Keratinocyte (primary cell): ENCODE measurements at regions not wholly inside any gene's neighbourhood (a gene's known extent, or its start where the extent isn't known, plus 50 kb on each side); places are given as distances from the start of the nearest gene placed in this dataset.

Experiments used
- DNase-seq: peaks from one replicate; pipeline ENCODE4 v3.0.0-alpha.2; 2011; ENCODE audit warnings: low read depth, missing footprints, low spot score
- FAIRE-seq: peaks from 2 replicates; lab custom pipeline; 2011; peaks lifted over from hg19 to GRCh38; lab: Jason Lieb, UNC
- H2AFZ ChIP-seq: 2 replicates; pipeline ENCODE4 v1.6.0; 2012; ENCODE audit warnings: low read length, control low read depth, inconsistent platforms; ENCODE audit not compliant: control insufficient read depth
- H3K27ac ChIP-seq: 2 replicates; pipeline ENCODE4 v1.5.1; 2011; ENCODE audit warnings: low read length; ENCODE audit not compliant: control insufficient read depth, insufficient read depth
- H3K27me3 ChIP-seq: 3 replicates; pipeline ENCODE4 v1.6.0; 2011; ENCODE audit warnings: low read length; ENCODE audit not compliant: control insufficient read depth, insufficient read depth; ENCODE audit errors: extremely low read depth
- H3K36me3 ChIP-seq, 2 experiments: 2 replicates in 1 of 2; 3 replicates in 1 of 2; pipeline ENCODE4 v1.5.1; 2011; ENCODE audit warnings: low read length in 2 of 2, mild to moderate bottlenecking in 1 of 2; ENCODE audit not compliant: control insufficient read depth in 2 of 2, insufficient read depth in 2 of 2; ENCODE audit errors: extremely low read depth in 1 of 2
- H3K4me1 ChIP-seq: 3 replicates; pipeline ENCODE4 v1.5.1; 2011; ENCODE audit warnings: low read length; ENCODE audit not compliant: control insufficient read depth, insufficient read depth; ENCODE audit errors: extremely low read depth
- H3K4me2 ChIP-seq: 3 replicates; pipeline ENCODE4 v1.6.0; 2011; ENCODE audit warnings: low read depth, low read length; ENCODE audit not compliant: control insufficient read depth, insufficient read depth; ENCODE audit errors: extremely low read depth
- H3K4me3 ChIP-seq, 3 experiments: fragments of 200-600 bp in 1 of 3; sonication (generic) in 1 of 3; 2 replicates in 2 of 3; 3 replicates in 1 of 3; pipeline ENCODE4 v1.5.1; 2011 to 2016; ENCODE audit warnings: low read length in 3 of 3, mild to moderate bottlenecking in 3 of 3, control low read depth in 2 of 3, inconsistent platforms in 1 of 3, low read depth in 1 of 3, mixed read lengths in 1 of 3, mixed run types in 1 of 3, moderate library complexity in 1 of 3; ENCODE audit not compliant: control insufficient read depth in 2 of 3, insufficient read depth in 2 of 3; ENCODE audit errors: extremely low read depth in 1 of 3
- H3K79me2 ChIP-seq: 2 replicates; pipeline ENCODE4 v1.6.0; 2012; ENCODE audit warnings: low read length; ENCODE audit not compliant: control insufficient read depth, insufficient read depth
- H3K9ac ChIP-seq: 3 replicates; pipeline ENCODE4 v1.6.0; 2011; ENCODE audit warnings: low read length; ENCODE audit not compliant: control insufficient read depth, insufficient read depth; ENCODE audit errors: extremely low read depth
- H3K9me1 ChIP-seq: 3 replicates; pipeline ENCODE4 v1.6.0; 2011; ENCODE audit warnings: low read length; ENCODE audit not compliant: control insufficient read depth, insufficient read depth; ENCODE audit errors: extremely low read depth
- H3K9me3 ChIP-seq: 2 replicates; pipeline ENCODE4 v1.5.1; 2012; ENCODE audit warnings: low read depth, low read length; ENCODE audit not compliant: control insufficient read depth
- H4K20me1 ChIP-seq: 3 replicates; pipeline ENCODE4 v1.6.0; 2011; ENCODE audit warnings: low read length; ENCODE audit not compliant: control insufficient read depth, insufficient read depth; ENCODE audit errors: extremely low read depth
- CTCF ChIP-seq, 3 experiments: IDR thresholded peaks in 1 of 3; conservative IDR thresholded peaks in 1 of 3; optimal IDR thresholded peaks in 1 of 3; 2 replicates in 2 of 3; 3 replicates in 1 of 3; pipeline versions ENCODE3 to v1.5.1; 2011; ENCODE audit warnings: low read length in 3 of 3, mild to moderate bottlenecking in 3 of 3, moderate library complexity in 2 of 3, control low read depth in 1 of 3, inconsistent platforms in 1 of 3; ENCODE audit not compliant: insufficient read depth in 2 of 3; ENCODE audit errors: extremely low read depth in 1 of 3
- EZH2 ChIP-seq: IDR thresholded peaks from one replicate; pipeline ENCODE4 v1.6.1; 2012; ENCODE audit warnings: inconsistent platforms, mild to moderate bottlenecking, low read length, moderate library complexity
- dilution Hi-C: fragments of 300-500 bp; cut with MboI; formaldehyde crosslinking; loops from one replicate; pipeline ENCODE4 v1.7.0; 2020; ENCODE audit warnings: low sequenced_read_pairs; ENCODE audit not compliant: extremely low pct_ligation_motif_present

GRCh38 chr4:178202422-178202821 lies 760.2 kb upstream of the AGA start:
- H3K4me1 ChIP-seq, result no peaks in the 10 kb centered on the region
- no peaks in the 10 kb centered on the region for H4K20me1 ChIP-seq
- no peak overlapping the region for H3K9ac ChIP-seq
- no peaks in the 10 kb centered on the region for H3K27me3 ChIP-seq
- no peak overlapping the region for H3K4me3 ChIP-seq
- H3K79me2 ChIP-seq, result no peaks in the 10 kb centered on the region
- TF ChIP-seq EZH2 (no peak), CTCF (optimal IDR thresholded peaks at IDR 0.05 in 1 of 3, IDR thresholded peaks at IDR 0.05 in 1 of 3, conservative IDR thresholded peaks at IDR 0.05 in 1 of 3; ENCODE audit: extremely low read depth in 1 of 3, insufficient read depth in 2 of 3, low read length in 3 of 3) (no peak)
- DNase-seq (no peak), FAIRE-seq (no peak)
- H3K9me3 ChIP-seq, result no peaks in the 10 kb centered on the region
- H3K27ac ChIP-seq, result no peak overlapping the region
- no peak overlapping the region for H3K4me2 ChIP-seq
- H2AFZ ChIP-seq, result no peak overlapping the region
- dilution Hi-C loops, result no loop called here
- H3K36me3 ChIP-seq, result no peaks in the 10 kb centered on the region
- no peaks in the 10 kb centered on the region for H3K9me1 ChIP-seq

- dilution Hi-C loops, result no loop called here
- peak; percentile 61 for FAIRE-seq
- no peak overlapping the region for H3K4me3 ChIP-seq
These were observed 763.6 kb upstream of the AGA start for GRCh38 chr4:178205826-178206225.

More at GRCh38 chr4:178205826-178206225, 763.6 kb upstream of the AGA start:
- Histone ChIP-seq H2AFZ (no peak overlapping the region), H3K27me3 (no peaks in the 10 kb centered on the region), H3K9me3 (no peaks in the 10 kb centered on the region), H3K9me1 (no peaks in the 10 kb centered on the region), H3K27ac (no peak overlapping the region), H3K9ac (no peak overlapping the region), H3K79me2 (no peaks in the 10 kb centered on the region), H3K36me3 (no peaks in the 10 kb centered on the region), H4K20me1 (no peaks in the 10 kb centered on the region), H3K4me2 (no peak overlapping the region), H3K4me1 (no peaks in the 10 kb centered on the region)
- peak; percentile 7 for DNase-seq
- no peak for TF ChIP-seq CTCF (optimal IDR thresholded peaks at IDR 0.05 in 1 of 3, IDR thresholded peaks at IDR 0.05 in 1 of 3, conservative IDR thresholded peaks at IDR 0.05 in 1 of 3; ENCODE audit: extremely low read depth in 1 of 3, insufficient read depth in 2 of 3, low read length in 3 of 3)
- no peak for TF ChIP-seq EZH2
